GM19043 (cell line): ENCODE measurements at regions not wholly inside any gene's neighbourhood (a gene's known extent, or its start where the extent isn't known, plus 50 kb on each side); places are given as distances from the start of the nearest gene placed in this dataset.
A peak's percentile ranks its signal among the peaks of the same experiment; 100 is the strongest.

Experiments used
- ATAC-seq: cut with Tn5 transposase; IDR thresholded peaks from one replicate; pipeline ENCODE4 v1.9.1; 2021; ENCODE audit warnings: low read depth; ENCODE audit not compliant: unreplicated experiment

GRCh38 chr4:71151054-71151453 lies 157.6 kb downstream of the DCK start:
- ATAC-seq: no peak

- no peak for ATAC-seq
These were observed 163.2 kb downstream of the DCK start for GRCh38 chr4:71156616-71157015.

GRCh38 chr4:71162386-71162785 lies 168.9 kb downstream of the DCK start:
- no peak for ATAC-seq

- ATAC-seq: no peak
These were observed 169.9 kb downstream of the DCK start for GRCh38 chr4:71163317-71163716.

GRCh38 chr4:71167083-71167482 lies 171.7 kb upstream of the SLC4A4 start:
- ATAC-seq: no peak

- ATAC-seq: no peak
These were observed 167.2 kb upstream of the SLC4A4 start for GRCh38 chr4:71171592-71171991.

- no peak for ATAC-seq
These were observed 157.5 kb upstream of the SLC4A4 start for GRCh38 chr4:71181332-71181731.

GRCh38 chr4:71184195-71184781 lies 154.5 kb upstream of the SLC4A4 start:
- peak; percentile 56 for ATAC-seq

- no peak for ATAC-seq
These were observed 153.8 kb upstream of the SLC4A4 start for GRCh38 chr4:71185037-71185436.

GRCh38 chr4:71186257-71186565 lies 152.6 kb upstream of the SLC4A4 start:
- no peak for ATAC-seq

- ATAC-seq: no peak
These were observed 152.0 kb upstream of the SLC4A4 start for GRCh38 chr4:71186566-71187403.

- ATAC-seq: peak; percentile 33
These were observed 151.2 kb upstream of the SLC4A4 start for GRCh38 chr4:71187404-71188155.

- no peak for ATAC-seq
These were observed 150.6 kb upstream of the SLC4A4 start for GRCh38 chr4:71188156-71188640.

- ATAC-seq: no peak
These were observed 149.9 kb upstream of the SLC4A4 start for GRCh38 chr4:71188951-71189350.

GRCh38 chr4:71189471-71189870 lies 149.3 kb upstream of the SLC4A4 start:
- no peak for ATAC-seq

GRCh38 chr4:71194454-71194853 lies 144.4 kb upstream of the SLC4A4 start:
- no peak for ATAC-seq

- ATAC-seq: no peak
These were observed 142.9 kb upstream of the SLC4A4 start for GRCh38 chr4:71195924-71196323.

- no peak for ATAC-seq
These were observed 139.9 kb upstream of the SLC4A4 start for GRCh38 chr4:71198958-71199357.

- ATAC-seq: no peak
These were observed 137.8 kb upstream of the SLC4A4 start for GRCh38 chr4:71201057-71201456.

- ATAC-seq: no peak
These were observed 136.8 kb upstream of the SLC4A4 start for GRCh38 chr4:71201817-71202576.

- no peak for ATAC-seq
These were observed 136.1 kb upstream of the SLC4A4 start for GRCh38 chr4:71202705-71203104.
